GM18498 (cell line): ENCODE measurements at regions not wholly inside any gene's neighbourhood (a gene's known extent, or its start where the extent isn't known, plus 50 kb on each side); places are given as distances from the start of the nearest gene placed in this dataset.
A peak's percentile ranks its signal among the peaks of the same experiment; 100 is the strongest.
"Not testable (repeated sequence)": the region's sequence is repeated elsewhere in the genome, so short reads cannot be mapped to it uniquely, and the experiment has no call there.

Experiments
- ATAC-seq: cut with Tn5 transposase; IDR thresholded peaks from one replicate; pipeline ENCODE4 v1.9.1; 2021; ENCODE audit warnings: mild to moderate bottlenecking, moderate library complexity; ENCODE audit not compliant: unreplicated experiment

DNA sequence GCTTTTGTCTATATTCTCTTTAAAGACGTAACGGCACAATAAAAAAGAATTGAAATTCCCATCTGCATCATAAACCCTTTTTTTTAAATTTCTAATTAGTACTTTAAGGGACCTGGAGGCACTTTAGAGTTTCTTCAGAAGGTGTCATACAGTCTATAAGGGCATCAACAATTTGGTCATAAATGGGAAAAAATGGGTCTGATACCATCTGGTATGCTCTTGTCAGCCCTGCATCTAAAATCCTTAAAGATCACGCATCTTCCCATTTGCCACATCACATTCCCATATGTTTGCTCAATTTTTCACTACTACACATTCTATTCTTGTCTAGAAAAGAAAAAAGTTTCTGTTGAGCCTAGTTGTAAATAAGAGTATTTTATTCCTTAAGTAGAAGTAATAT lies 53.8 kb downstream of the COX7C start:
- ATAC-seq: no peak

DNA sequence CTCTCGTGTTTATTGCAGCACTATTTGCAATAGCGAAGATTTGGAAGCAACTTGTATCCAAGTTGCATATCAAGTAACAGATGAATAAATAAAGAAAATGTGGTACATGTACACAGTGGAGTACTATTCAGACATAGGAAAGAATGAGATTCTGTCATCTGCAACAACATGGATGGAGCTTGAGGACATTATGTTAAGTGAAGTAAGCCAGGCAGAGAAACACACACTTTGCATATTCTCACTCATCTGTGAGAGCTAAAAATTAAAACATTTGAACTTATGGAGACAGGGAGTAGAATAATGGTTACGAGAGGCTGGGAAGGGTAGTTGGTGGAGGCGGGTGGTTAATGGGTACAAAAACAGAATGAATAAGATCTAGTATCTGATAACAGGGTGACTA lies 56.3 kb downstream of the COX7C start:
- no peak for ATAC-seq

DNA sequence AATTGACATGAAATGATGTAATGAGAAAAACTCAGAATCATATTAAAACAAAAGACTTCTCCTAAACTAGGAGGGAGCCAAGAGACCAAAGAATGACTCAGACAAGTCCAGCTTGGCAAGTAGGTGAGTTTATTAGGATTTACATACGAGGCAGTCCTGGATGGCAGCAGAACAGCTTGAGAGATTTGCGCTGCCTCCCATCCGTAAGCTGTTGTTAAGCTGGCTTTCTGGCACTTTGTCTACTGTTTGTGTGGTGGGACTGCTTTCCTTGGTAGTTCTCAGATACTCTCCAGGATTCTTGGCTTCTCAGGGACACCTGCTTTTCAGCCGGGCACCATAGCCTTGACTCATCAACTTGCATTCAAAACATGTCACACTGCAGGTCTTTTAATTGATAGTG lies 57.6 kb downstream of the COX7C start:
- no peak for ATAC-seq

DNA sequence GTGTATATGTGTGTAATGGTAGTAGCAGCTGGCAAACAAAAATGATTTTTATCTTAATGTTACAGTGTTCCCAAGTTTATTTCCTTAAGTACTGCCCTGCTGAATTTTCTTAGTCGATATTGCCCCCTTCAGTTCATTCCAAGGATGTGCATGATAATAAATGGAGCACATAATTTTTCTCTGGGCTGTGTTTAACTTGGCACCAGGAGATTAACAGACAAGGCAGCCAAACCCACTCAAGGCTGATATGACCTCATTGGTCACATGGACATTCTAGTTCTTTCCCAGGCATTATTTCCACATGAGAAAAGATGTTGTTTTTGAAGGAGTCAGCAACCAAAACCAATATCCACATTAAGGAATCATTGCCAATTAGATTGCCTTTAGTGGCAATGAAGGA lies 61.8 kb downstream of the COX7C start:
- ATAC-seq: peak; percentile 77

DNA sequence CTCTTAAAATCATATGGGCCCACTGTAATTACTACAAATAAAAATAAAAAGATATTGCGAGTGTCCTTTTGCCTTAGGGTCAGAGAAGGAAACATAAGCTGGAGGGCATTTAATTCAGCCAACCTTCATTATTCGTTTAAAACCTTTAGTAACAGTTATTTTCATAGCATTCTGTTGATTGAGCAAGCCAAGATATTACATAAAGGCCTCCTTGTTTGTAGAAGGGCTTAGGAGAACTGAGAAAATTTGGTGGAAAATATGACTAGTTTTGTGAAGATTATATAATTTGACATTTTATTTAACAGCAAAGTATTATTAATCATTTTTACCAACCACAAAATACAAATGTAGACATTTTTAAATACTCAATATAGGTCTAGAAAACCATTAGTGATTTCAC lies 62.2 kb downstream of the COX7C start:
- no peak for ATAC-seq

DNA sequence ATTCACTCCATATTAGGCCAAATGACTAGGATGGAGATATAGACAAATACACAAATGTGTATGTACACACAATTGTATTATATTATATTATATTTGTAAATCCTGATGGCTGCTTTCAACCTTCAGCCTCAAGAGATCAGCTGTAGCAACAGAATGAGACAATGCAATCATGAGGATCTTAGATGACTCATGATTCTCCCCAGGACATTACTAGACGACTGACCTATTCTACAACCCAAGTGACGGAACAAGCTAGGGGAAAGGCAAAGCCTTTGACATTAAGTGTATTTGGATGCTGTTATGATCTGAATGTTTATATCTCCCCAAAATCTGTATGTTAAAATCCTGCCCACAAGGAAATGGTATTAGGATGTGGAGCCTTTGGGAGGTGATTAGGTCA lies 66.5 kb downstream of the COX7C start:
- no peak for ATAC-seq

DNA sequence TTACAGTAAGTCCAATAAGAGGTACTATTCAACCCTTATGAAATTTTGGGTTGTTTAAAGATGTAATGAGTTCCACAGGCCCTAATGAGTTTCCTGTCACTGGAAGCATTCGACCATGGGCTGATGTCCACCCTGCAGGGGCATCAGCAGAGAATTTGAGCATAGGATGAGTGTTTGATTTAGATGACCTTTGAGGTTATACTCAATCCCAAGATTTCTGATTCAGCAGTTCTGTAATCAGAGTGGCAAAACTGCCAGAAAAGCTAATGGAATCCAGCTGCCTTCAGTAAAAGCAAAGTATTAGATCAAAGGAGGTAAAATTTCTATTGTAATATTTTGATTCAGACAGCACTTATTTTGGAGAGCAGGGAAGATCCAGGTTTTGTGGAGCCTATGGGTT lies 68.3 kb downstream of the COX7C start:
- ATAC-seq: no peak

DNA sequence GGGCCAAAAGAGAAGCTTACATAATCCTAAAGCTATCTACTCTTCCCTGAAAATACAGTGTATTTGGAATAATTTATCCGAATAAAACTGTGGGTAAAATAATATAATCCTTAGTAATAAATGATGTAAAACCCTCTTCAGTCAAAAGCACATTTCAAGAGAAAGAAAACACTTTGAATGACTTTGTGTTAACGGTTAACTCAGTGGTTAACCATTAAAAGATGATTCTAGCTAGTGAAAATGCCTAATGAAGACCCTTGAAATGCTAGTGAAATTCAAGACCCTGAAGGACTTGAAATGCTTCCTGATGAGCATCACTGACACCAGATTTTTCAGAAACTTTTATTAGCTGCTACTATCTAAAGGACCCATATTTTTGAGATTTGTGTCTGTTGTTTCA lies 70.7 kb downstream of the COX7C start:
- no peak for ATAC-seq

DNA sequence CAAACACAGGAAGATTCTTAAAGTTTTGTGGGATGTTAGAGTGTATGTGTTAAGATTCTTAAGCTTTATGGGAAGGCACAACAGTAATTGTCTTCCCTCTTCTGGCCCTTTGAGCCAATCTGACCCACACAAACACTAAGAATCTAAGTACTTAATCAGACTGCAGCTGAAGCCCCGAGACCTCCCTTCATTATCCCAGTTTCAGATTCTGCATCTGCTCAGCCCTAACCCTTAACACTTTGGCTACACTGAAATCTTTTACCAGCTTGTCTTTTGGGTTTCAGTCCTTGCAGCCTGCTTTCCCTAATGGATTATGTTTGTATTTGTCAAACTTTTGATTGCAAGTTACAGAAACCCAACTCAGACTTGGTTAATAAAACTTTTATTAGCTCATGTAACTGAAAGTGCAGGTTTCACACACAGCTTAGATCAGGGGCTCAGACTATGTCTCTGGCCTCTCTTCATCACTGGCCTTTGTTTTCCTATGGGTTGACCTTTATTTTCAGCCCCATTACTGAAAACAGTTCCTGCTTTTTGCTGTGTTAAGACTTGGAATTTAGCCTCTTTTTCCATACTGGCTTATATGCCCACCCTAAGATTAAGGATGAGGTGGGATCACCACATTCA lies 71.5 kb downstream of the COX7C start:
- no peak for ATAC-seq

DNA sequence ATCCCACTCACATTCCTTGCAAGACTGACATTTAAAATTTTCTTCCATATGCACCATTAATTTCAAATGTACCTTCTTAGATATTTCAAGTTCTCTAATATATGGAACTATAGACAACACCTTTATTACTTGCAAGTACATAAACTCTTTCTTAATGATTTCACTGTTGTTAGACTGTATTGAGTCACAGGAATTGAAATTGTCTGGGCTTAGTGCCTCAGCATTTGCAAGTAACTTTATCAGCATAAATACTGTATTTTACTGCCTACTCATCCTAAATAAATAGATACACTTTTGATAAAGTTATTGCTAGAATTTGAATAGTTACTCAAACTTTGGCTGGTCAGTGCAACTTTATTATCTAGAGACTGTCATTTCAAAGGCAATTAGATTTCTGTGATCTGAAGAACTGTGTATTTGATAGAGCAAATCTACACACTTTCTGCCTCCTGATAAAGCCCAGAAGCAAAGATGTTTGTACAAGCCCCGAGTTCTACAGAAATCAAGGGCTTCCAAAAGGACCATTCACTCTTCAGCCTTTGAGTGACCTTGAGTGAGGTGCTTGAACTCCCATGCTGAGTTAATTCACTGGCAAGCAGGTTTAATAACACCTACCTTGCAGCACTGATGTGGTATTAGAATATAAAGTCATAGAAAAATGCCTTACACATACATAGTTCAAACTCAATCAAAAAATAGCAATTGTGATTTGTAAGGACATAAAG lies 91.6 kb downstream of the COX7C start:
- ATAC-seq: no peak

DNA sequence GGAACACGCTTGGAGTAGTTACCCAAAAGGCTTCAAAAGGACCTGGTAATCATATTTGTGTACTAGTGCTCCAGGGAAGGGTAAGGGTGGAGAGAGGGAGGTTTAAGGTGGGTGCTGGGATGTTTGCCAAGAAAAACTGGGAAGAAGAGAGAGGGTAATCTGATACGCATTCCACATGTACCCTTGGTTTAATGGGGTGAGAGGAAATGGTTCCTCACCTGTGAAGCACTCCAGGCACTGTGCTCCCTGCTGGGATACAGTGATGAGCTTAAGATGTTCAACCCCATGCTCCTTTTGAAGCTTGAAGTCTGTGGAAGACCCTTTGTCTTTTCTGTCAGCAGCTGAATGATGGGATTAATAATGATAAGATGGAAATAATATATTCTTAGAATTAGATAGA lies 98.4 kb downstream of the COX7C start:
- ATAC-seq: no peak

DNA sequence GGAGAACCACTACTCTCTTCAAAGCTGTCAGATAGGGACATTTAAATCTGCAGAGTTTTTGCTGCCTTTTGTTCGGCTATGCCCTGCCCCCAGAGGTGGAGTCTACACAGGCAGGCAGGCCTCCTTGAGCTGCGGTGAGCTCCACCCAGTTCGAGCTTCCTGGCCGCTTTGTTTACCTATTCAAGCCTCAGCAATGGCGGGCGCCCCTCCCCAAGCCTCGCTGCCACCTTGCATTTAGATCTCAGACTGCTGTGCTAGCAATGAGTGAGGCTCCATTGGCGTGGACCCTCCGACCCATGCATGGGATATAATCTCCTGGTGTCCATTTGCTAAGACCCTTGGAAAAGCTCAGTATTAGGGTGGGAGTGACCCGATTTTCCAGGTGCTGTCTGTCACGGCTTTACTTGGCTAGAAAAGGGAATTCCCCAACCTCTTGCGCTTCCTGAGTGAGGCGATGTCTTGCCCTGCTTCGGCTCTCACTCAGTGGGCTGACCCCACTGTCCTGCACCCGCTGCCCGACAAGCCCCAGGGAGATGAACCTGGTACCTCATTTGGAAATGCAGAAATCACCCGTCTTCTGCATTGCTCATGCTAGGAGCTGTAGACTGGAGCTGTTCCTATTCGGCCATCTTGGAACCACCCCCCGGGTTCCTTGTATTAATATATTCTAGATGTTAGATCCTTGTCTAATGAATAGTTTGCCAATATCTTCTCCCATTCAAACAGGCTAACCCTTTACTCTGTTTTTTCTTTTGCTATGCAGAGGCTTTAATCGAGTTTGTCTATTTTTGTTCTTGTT lies 113.8 kb downstream of the COX7C start:
- ATAC-seq: not testable (repeated sequence)

DNA sequence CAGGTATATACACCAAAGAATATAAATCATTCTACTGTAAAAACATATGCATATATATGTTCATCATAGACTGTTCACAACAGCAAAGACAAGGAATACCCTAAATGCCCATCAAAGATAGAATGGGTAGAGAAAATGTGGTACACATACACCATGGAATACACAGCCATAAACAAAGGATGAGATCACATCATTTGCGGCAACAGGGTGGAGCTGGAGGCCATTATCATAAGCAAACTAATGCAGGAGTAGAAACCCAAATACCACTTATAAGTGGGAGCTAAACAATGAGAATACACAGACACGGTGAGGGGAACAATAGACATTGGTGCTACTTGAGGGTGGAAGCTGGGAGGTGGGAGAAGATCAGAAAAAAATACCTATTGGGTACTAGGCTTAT lies 117.6 kb downstream of the COX7C start:
- ATAC-seq: no peak

DNA sequence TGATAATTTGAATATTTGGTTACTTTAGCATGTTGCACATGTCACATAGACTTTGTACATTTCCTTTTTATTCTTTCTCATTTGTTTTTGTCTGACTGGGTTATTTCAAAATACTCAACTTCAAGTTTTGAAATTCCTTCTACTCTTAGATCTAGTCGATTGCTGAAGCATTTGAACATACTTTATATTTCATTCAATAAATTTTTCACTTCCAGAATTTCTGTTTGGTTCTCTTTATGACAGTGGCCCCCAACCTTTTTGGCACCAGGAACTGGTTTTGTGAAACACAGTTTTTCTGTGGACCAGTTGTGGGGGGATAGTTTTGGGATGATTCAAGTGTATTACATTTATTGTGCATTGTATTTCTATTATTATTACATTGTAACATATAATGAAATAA lies 119.8 kb downstream of the COX7C start:
- ATAC-seq: no peak

DNA sequence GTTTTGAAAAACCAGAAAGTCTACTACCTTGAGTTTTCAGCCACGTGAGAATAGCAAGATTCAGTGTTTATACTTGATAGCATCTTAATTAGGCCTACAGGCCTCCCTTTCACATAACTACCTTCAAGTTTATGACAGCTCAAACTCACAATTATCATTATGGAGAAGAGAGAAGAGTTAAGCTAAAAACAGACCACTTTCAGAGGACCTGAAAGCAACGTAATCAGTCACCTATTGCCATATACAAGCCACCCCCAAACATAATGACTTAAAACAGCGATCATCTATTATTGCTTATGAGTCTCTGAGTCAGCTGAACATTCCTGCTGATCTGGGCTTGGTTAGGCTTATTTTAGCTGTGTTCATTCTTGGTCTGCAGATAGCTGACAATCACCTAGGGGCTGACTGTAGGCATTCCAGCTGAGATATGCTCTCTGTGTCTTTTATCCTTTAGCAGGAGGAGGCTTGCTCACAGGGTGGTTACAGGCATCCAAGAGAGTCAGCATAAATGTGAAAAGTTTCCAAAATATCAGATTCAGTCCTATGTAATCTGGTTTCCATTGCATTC lies 130.9 kb downstream of the COX7C start:
- ATAC-seq: no peak

DNA sequence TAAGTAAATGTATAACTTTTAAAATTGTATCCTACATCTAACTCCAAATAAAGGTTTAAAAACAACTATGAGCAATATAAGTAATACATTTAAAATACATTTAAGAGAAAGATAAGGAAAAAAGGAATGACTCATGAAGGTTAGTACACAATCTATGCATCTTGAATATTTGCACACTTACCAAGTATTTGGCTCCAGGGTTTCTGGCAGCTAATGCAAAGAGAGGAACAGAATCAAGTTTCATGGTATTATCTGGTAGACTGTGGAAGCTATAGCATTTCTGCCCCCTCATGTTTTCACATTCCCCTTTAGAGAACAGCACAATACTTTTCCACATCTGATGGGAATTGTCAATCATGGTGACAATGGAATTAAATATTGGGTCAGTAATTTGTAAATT lies 132.1 kb downstream of the COX7C start:
- ATAC-seq: no peak

DNA sequence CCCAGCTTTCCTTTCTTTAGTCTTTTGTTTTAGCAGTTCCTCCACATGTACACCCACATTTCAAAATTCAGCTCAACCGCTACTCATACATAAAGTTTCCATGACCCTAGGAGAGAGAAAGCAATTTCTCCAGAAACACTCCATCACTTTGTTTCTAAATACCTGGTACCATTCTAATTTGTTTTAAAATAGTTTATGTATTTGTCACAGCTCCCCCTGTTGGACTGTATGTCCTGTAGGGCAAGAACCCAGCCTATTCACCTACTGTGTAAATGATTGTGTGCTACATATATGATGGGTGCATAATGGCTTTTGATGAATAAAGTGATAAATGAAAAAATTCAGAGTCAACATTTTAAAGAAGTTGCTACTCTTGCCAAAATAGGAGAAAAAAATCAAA lies 139.1 kb downstream of the COX7C start:
- no peak for ATAC-seq

DNA sequence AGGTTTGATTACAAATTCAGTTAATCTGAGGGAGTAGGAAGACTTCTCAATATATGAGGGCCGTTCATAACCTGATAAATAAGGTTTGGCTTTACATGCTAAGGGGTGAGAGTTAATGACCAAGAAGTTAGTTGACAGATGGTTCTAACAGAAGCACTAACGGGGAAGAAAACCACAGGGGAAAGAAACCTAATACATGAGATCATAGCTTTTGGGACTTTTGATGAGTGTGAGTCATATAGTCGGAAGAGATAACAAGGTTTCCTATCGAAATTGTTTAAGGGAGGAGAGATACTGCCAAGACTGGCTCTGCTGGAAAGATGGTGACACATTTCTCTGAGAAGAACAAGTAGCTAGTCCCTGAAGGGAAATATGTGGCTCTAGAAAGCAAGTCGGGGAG lies 140.1 kb downstream of the COX7C start:
- no peak for ATAC-seq

DNA sequence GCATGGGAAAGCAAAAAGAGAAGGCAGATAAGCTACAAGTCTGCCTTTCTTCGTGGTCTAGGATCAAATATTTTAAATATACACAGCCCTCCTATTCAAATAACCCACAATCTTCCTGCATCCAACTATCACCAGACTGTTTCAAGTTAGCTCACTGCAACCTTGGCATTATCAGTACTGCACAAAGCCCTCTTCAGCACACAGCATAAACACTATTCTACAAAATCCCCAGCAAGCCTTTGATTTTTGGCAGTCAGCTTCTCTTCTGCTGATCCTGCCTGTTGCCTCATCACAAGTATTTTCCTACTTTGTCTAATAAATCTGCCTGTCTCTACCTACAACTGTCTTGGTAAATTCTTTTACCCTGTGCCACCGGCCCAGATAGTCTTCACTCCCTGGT lies 142.9 kb downstream of the COX7C start:
- ATAC-seq: no peak

DNA sequence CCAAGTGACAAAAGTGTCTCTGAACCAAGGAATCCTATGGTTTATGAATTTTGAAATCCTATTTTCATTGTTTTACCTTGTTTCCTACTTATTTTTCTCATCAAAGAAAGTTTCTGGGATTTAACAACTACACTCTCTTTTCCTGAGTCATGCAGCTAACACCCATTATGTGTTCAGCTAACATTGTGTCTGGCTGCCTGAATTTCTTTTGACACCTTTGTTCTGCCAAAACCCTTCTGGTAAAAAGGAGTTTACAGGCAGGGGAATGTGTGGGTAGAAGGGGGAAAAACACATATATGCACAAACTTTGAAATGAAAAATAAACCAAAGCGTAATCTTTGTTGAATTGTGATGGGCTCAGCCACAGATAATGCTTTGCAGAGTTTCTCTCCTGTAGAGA lies 146.2 kb downstream of the COX7C start:
- ATAC-seq: no peak

DNA sequence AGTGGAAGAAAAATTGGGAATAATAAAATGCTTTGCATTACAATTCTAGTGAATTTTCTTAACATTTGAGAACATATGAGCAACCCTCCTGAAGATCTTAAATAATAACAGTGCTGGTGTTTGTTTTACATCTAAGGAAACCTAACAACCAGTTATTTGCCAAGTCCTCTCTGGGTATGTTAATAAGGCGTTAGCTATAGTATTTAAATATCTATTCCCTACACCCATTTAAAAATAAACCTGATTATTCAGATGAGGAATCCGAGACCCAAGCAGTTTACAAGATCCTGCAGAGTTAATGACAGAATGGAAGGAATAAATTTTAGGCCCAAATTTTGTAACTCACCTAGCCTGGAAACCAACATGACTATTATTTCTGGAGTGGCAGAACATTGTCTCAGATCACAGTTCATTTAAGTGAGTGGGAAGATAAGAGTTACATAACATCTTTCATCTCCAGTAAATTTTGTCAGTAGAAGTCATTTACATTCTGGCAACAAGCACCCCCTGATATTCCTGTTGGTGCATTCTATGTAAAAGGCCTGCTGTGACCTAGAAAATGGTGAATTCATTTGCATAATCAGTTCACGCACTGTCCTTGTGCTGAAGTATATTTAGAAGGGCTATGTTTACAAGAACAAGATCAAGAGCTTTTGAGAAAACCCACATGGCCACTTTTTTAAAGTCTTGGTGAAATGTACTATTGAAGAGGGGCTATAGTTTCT lies 148.2 kb downstream of the COX7C start:
- no peak for ATAC-seq
